Common myeloid progenitor, CD34-positive (primary cell): ENCODE measurements at regions not wholly inside any gene's neighbourhood (a gene's known extent, or its start where the extent isn't known, plus 50 kb on each side); places are given as distances from the start of the nearest gene placed in this dataset.

Source experiments
- CTCF ChIA-PET: fragments of 350-600 bp; sonication (Branson Sonifier 250); formaldehyde crosslinking; loops from one replicate; lab custom pipeline; 2021; ENCODE audit warnings: antibody characterized with exemption; lab: Charles Lee
- POLR2A ChIA-PET: fragments of 350-600 bp; sonication (Branson Sonifier 250); formaldehyde crosslinking; loops from one replicate; lab custom pipeline; 2021; ENCODE audit warnings: antibody characterized with exemption; lab: Charles Lee
- DNase-seq, 3 donors: peaks; one replicate each; pipeline versions ENCODE4 v3.0.0 to v3.0.0-alpha.2; 2013
- H3K27ac ChIP-seq, 2 experiments: 1 replicate in 1 of 2; 2 replicates in 1 of 2; pipeline ENCODE4 v1.7.0; 2013; ENCODE audit warnings: inconsistent platforms in 2 of 2, low read length in 2 of 2, mild to moderate bottlenecking in 2 of 2, low read depth in 1 of 2, moderate library complexity in 1 of 2; ENCODE audit not compliant: severe bottlenecking in 2 of 2, insufficient read depth in 1 of 2, poor library complexity in 1 of 2
- H3K27me3 ChIP-seq, 5 experiments: replicated peaks in 2 of 5; 1 replicate in 3 of 5; 2 replicates in 2 of 5; pipeline versions ENCODE4 v1.6.1 to v1.7.0; 2013; ENCODE audit warnings: low read length in 4 of 5, mild to moderate bottlenecking in 2 of 5, moderate library complexity in 2 of 5, inconsistent platforms in 1 of 5; ENCODE audit not compliant: insufficient read depth in 5 of 5, control insufficient read depth in 4 of 5
- H3K36me3 ChIP-seq, 4 experiments: 1 replicate in 2 of 4; 2 replicates in 2 of 4; pipeline versions ENCODE4 v1.6.1 to v1.7.0; 2013; ENCODE audit warnings: low read length in 3 of 4, control low read depth in 1 of 4, mild to moderate bottlenecking in 1 of 4; ENCODE audit not compliant: control insufficient read depth in 4 of 4, insufficient read depth in 4 of 4
- H3K4me1 ChIP-seq, 4 experiments: 1 replicate in 3 of 4; 2 replicates in 1 of 4; pipeline versions ENCODE4 v1.6.1 to v1.7.1; 2013; ENCODE audit warnings: low read length in 3 of 4, mild to moderate bottlenecking in 3 of 4, control low read depth in 1 of 4, inconsistent platforms in 1 of 4, moderate library complexity in 1 of 4; ENCODE audit not compliant: control insufficient read depth in 4 of 4, insufficient read depth in 4 of 4; ENCODE audit errors: control extremely low read depth in 1 of 4
- H3K4me3 ChIP-seq, 7 experiments: 1 replicate in 4 of 7; 2 replicates in 3 of 7; pipeline versions ENCODE4 v1.5.1 to v1.7.0; 2013; ENCODE audit warnings: mild to moderate bottlenecking in 7 of 7, low read length in 6 of 7, moderate library complexity in 6 of 7, inconsistent platforms in 2 of 7, low read depth in 2 of 7, control low read depth in 1 of 7; ENCODE audit not compliant: insufficient read depth in 4 of 7, control insufficient read depth in 1 of 7; ENCODE audit errors: extremely low read depth in 1 of 7
- H3K9me3 ChIP-seq, 5 experiments: 1 replicate in 4 of 5; 2 replicates in 1 of 5; pipeline versions ENCODE4 v1.6.1 to v1.7.1; 2013; ENCODE audit warnings: low read length in 4 of 5, mild to moderate bottlenecking in 2 of 5, inconsistent platforms in 1 of 5, low read depth in 1 of 5, moderate library complexity in 1 of 5; ENCODE audit not compliant: control insufficient read depth in 4 of 5, insufficient read depth in 2 of 5; ENCODE audit errors: control extremely low read depth in 1 of 5
- whole genome bisulfite sequencing: methylation state at CpG from one replicate; pipeline ENCODE4 v1.1.5; 2013; ENCODE audit not compliant: insufficient coverage; 5-methylcytosine and 5-hydroxymethylcytosine counted together

DNA sequence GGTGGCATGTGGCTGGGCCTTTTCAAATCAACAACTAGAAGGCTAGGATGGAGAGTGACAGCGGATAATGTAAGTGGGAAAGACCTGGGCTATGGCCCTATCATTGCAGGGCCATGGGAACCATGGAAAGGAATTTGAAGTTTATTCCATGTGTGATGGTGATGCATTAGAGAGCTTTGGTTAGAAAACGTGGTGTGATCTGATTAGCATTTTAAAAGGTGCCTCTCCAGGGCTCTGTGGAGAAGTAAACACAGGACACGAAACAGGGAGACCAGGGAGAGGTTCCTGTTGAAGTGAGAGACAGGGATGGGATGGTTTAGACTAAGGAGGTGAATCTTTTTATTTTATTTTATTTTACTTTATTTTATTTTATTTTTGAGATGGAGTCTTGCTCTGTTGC, 749.5 kb downstream of the GATA3 start:
- POLR2A ChIA-PET = no interaction called here
- WGBS = 87% methylated on average over 2 of the region's 3 CpGs
- DNase-seq = no peak

DNA sequence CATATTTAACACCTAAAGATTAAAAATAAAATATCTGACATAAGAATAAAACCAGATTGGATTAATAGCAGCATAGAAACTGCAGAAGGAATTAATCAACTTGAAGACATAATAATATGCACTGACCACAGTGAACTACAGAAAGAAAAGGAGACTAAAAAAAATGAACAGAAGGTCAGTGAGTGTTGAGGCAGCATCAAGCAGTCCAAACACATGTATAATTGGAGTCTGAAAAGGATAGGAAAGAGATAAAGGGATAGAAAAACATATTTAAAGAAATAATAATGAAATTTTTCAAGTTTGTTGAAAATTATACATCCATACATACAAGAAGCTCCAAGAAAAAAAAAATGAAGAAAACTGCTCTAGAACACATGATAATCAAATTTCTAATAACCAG, 756.2 kb downstream of the GATA3 start:
- Histone ChIP-seq H3K36me3 (no peaks in the 10 kb centered on the region), H3K9me3 (peaks cover 0 to 4% (median 0%) of the 10 kb centered on the region in 5 experiments), H3K4me1 (peaks cover 0 to 8% (median 3%) of the 10 kb centered on the region in 4 experiments), H3K4me3 (no peak overlapping the region), H3K27me3 (no peaks in the 10 kb centered on the region), H3K27ac (no peak overlapping the region)
- CTCF ChIA-PET = no interaction called here
- no peak for DNase-seq
- POLR2A ChIA-PET = no interaction called here

More for the DNA sequence above, 749.5 kb downstream of the GATA3 start:
- no peaks in the 10 kb centered on the region for H3K36me3 ChIP-seq
- H3K27ac ChIP-seq = no peak overlapping the region
- peaks cover 0 to 1% (median 0%) of the 10 kb centered on the region in 5 experiments for H3K9me3 ChIP-seq
- no peaks in the 10 kb centered on the region for H3K27me3 ChIP-seq
- CTCF ChIA-PET = no interaction called here
- peaks cover 0 to 8% (median 3%) of the 10 kb centered on the region in 4 experiments for H3K4me1 ChIP-seq
- no peak overlapping the region for H3K4me3 ChIP-seq

DNA sequence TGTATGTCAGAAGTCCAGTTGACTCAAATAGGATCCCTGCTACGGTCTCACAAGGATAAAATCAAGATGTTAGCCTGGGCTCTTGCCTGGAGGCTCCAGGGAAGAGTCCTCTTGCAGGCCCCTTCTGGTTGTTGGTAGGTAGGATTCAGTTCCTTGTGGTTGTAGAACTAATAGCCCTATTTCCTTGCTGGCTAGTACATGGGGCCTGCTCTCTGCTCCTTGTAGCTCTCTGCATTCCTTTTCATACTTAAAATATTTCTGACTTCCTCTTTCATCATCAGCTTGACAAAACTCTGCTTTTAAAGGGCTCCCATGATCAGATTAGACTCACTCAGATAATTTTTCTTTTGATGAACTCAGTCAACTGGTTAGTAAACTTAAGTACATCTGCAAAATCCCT, 756.7 kb downstream of the GATA3 start:
- no peak for DNase-seq

DNA sequence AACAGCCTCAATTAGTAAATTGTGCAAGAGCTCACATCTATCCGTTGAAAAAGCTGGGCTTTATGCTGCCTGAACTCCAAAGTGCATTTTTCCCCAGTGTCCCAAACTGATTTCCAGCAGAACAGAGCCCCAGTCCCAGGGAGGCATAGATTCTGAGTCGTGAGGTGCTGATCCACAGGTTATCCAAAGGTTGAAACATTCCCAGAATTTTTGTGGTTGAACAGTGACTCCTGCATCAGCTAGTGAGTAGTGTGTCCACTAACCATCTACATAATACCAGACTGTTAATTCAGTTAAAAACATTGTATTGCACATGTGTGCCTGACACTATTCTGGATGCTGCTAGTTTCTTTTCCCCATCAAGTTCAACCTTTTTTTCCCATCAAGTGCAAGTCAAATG, 761.5 kb downstream of the GATA3 start:
- ChIA-PET POLR2A (no interaction called here), CTCF (no interaction called here)
- Histone ChIP-seq H3K27me3 (no peaks in the 10 kb centered on the region), H3K4me3 (no peak overlapping the region), H3K4me1 (no peaks in the 10 kb centered on the region), H3K27ac (no peak overlapping the region), H3K36me3 (no peaks in the 10 kb centered on the region), H3K9me3 (peaks cover 0 to 3% (median 0%) of the 10 kb centered on the region in 5 experiments)
- no peak for DNase-seq
- WGBS = 93% methylated on average over 1 of the region's 2 CpGs

More for the DNA sequence above, 756.7 kb downstream of the GATA3 start:
- peaks cover 0 to 8% (median 3%) of the 10 kb centered on the region in 4 experiments for H3K4me1 ChIP-seq
- no peak overlapping the region for H3K4me3 ChIP-seq
- no peak overlapping the region for H3K27ac ChIP-seq
- peaks cover 0 to 4% (median 0%) of the 10 kb centered on the region in 5 experiments for H3K9me3 ChIP-seq
- 100% methylated on average over 1 of the region's 1 CpG for WGBS
- no peaks in the 10 kb centered on the region for H3K36me3 ChIP-seq
- CTCF ChIA-PET = no interaction called here
- POLR2A ChIA-PET = no interaction called here
- H3K27me3 ChIP-seq = no peaks in the 10 kb centered on the region

DNA sequence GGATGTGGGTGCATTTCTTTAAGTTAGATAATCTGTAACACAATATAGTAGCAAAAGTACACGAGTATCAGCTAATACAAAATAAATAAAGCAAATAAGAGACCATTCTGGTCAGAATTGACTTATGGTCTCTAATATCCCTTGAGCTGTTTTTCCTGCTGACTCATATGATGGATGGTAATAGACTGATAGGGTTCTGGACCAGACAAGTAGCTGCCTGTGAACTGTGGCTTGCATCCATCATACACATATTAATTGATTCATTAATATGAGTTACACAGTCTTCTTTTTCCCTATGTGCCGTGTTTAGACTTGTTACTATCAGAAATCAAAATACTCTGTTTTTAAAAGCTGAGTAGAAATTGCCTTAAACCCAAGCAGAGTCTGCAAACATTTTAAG, 762.8 kb downstream of the GATA3 start:
- no peak overlapping the region for H3K27ac ChIP-seq
- ChIA-PET POLR2A (no interaction called here), CTCF (no interaction called here)
- no peaks in the 10 kb centered on the region for H3K36me3 ChIP-seq
- 100% methylated on average over 1 of the region's 2 CpGs for WGBS
- H3K4me3 ChIP-seq = no peak overlapping the region
- DNase-seq = no peak
- no peaks in the 10 kb centered on the region for H3K27me3 ChIP-seq
- no peaks in the 10 kb centered on the region for H3K4me1 ChIP-seq
- H3K9me3 ChIP-seq = no peaks in the 10 kb centered on the region

DNA sequence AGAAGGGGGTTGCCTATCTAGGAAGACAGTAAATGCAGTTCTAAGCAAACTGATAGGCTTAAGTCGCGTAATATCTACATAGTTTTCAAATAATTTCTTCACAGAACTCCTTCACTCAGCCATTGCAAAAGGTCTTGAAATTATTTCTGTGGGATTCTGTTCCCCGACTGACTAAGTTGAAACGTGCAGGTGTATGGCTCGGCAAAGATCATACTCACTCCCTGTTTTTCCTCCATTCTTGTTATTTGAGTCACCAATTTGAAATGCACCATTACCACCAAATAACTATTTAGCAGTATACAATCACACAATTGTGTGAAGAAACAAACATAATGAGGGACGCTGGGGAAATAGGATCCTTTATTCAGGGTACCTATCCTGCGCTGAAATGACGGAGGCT, 771.1 kb downstream of the GATA3 start:
- WGBS = 95% methylated on average over 7 of the region's 8 CpGs
- ChIA-PET CTCF (no interaction called here), POLR2A (no interaction called here)
- Histone ChIP-seq H3K9me3 (no peaks in the 10 kb centered on the region), H3K36me3 (no peaks in the 10 kb centered on the region), H3K4me3 (no peak overlapping the region), H3K4me1 (no peaks in the 10 kb centered on the region), H3K27ac (no peak overlapping the region), H3K27me3 (no peaks in the 10 kb centered on the region)
- no peak for DNase-seq

DNA sequence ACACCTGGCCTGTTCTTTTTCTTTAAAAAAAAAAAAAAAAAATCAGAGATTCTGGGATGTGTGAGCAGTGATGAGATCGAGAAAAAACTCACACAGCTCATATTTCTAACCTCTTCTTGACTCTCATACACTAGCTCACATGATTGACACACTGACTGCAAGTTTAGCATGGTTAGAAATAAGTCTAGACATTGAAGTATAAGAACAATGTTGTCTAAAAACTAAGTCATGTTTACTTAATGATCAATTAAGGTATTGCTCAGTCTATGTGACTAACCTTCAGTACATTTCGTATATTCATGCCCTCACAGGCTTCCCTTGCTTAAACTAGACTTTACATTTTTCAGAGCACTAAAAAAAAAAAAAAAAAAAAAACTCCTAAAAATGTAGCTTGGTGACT, 775.1 kb downstream of the GATA3 start:
- WGBS = no CpG with 5 or more reads among the region's 2 CpGs
- Histone ChIP-seq H3K9me3 (no peaks in the 10 kb centered on the region), H3K36me3 (no peaks in the 10 kb centered on the region), H3K27ac (no peak overlapping the region), H3K4me3 (no peak overlapping the region), H3K4me1 (no peaks in the 10 kb centered on the region), H3K27me3 (no peaks in the 10 kb centered on the region)
- DNase-seq = no peak
- ChIA-PET CTCF (no interaction called here), POLR2A (interaction anchor here (0.6 kb wide), 1 partner anchor 141 kb away, joined by 3 read pairs; no protein-coding TSS in a partner anchor)
